K562 (cell line): ENCODE measurements at regions not wholly inside any gene's neighbourhood (a gene's known extent, or its start where the extent isn't known, plus 50 kb on each side); places are given as distances from the start of the nearest gene placed in this dataset.

ENCODE experiments used
- ATAC-seq: fragments of 200-7000 bp; cut with Tn5 transposase; 3 replicates; pipeline ENCODE4 v1.9.1; 2020; ENCODE audit warnings: moderate library complexity
- BruUV-seq: library from RNA; stranded (reverse); fragments of 400-500 nt; replicated peaks from 2 replicates; lab custom pipeline; 2021; lab: Mats Ljungman, UMichigan
- CTCF ChIA-PET: fragments of 300-600 bp; formaldehyde crosslinking; extraction: SDS; loops from one replicate; lab custom pipeline; 2021; ENCODE audit warnings: low intra/inter-chr PET ratio; lab: Yijun Ruan, JAX
- POLR2A ChIA-PET: fragments of 300-600, 350-650 bp; sonication (Branson Sonifier 250); formaldehyde crosslinking; extraction: SDS; loops from one replicate; lab custom pipeline; 2021; ENCODE audit warnings: antibody characterized with exemption, inconsistent platforms; lab: Yijun Ruan, JAX
- DNase-seq, 4 experiments: peaks; one replicate each; pipeline versions ENCODE4 v3.0.0 to v3.0.0-alpha.2; 2011 to 2018; ENCODE audit warnings: low spot score in 3 of 4, mixed read lengths in 3 of 4; ENCODE audit errors: extremely low read depth in 1 of 4
- FAIRE-seq: peaks from 2 replicates; lab custom pipeline; 2011; peaks lifted over from hg19 to GRCh38; lab: Jason Lieb, UNC
- H2AFZ ChIP-seq: 2 replicates; pipeline ENCODE4 v1.6.0; 2011; ENCODE audit warnings: low read depth, low read length, control low read depth, inconsistent platforms
- H3K27ac ChIP-seq: fragments of 200-600 bp; 3 replicates; pipeline ENCODE4 v1.8.0; 2011; ENCODE audit warnings: low read depth, mild to moderate bottlenecking, control low read depth, inconsistent platforms, low read length, moderate library complexity, mixed read lengths; ENCODE audit errors: extremely low read depth
- H3K27me3 ChIP-seq, 2 experiments: fragments of 300-600 bp in 1 of 2; 2 replicates in 1 of 2; 3 replicates in 1 of 2; pipeline versions ENCODE4 v1.6.0 to v1.8.0; 2011; ENCODE audit warnings: inconsistent platforms in 2 of 2, low read length in 2 of 2, mild to moderate bottlenecking in 1 of 2, mixed read lengths in 1 of 2, moderate library complexity in 1 of 2; ENCODE audit not compliant: control insufficient read depth in 2 of 2, insufficient read depth in 2 of 2
- H3K36me3 ChIP-seq: fragments of 300-600 bp; 3 replicates; pipeline ENCODE4 v1.8.0; 2011; ENCODE audit warnings: mild to moderate bottlenecking, low read length, inconsistent platforms; ENCODE audit not compliant: control insufficient read depth, insufficient read depth
- H3K4me1 ChIP-seq, 2 experiments: fragments of 200-600 bp in 1 of 2; replicated peaks in 1 of 2; 2 replicates in 1 of 2; 3 replicates in 1 of 2; pipeline versions ENCODE4 v1.5.1 to v1.8.0; 2011; ENCODE audit warnings: inconsistent platforms in 2 of 2, low read length in 2 of 2, mild to moderate bottlenecking in 1 of 2, mixed read lengths in 1 of 2, moderate library complexity in 1 of 2; ENCODE audit not compliant: control insufficient read depth in 2 of 2, insufficient read depth in 2 of 2
- H3K4me2 ChIP-seq: 2 replicates; pipeline ENCODE4 v1.6.1; 2011; ENCODE audit warnings: low read length, control low read depth, inconsistent platforms, mixed read lengths; ENCODE audit not compliant: insufficient read depth
- H3K4me3 ChIP-seq: fragments of 200-600 bp; sonication (generic), shearing (Covaris generic); 2 replicates; pipeline ENCODE4 v1.5.1; 2016; ENCODE audit warnings: control low read depth, inconsistent platforms
- H3K79me2 ChIP-seq: fragments of 200-600 bp; 3 replicates; pipeline ENCODE4 v1.8.0; 2011; ENCODE audit warnings: low read length, inconsistent platforms; ENCODE audit not compliant: control insufficient read depth, insufficient read depth
- H3K9ac ChIP-seq, 2 experiments: 2 replicates each; pipeline versions ENCODE4 v1.6.0 to v1.6.1; 2011; ENCODE audit warnings: low read depth in 2 of 2, low read length in 2 of 2, control low read depth in 1 of 2, inconsistent platforms in 1 of 2, mild to moderate bottlenecking in 1 of 2, mixed read lengths in 1 of 2; ENCODE audit not compliant: insufficient read depth in 1 of 2
- H3K9me1 ChIP-seq: one replicate; pipeline ENCODE4 v1.6.0; 2011; ENCODE audit warnings: inconsistent platforms, mild to moderate bottlenecking, low read length, moderate library complexity; ENCODE audit not compliant: control insufficient read depth, insufficient read depth
- H3K9me3 ChIP-seq: replicated peaks from 2 replicates; pipeline ENCODE4 v1.5.1; 2011; ENCODE audit warnings: low read depth, low read length, inconsistent platforms; ENCODE audit not compliant: control insufficient read depth, insufficient read depth
- H4K20me1 ChIP-seq: replicated peaks from 2 replicates; pipeline ENCODE4 v1.6.1; 2011; ENCODE audit warnings: low read length, inconsistent platforms, mixed read lengths; ENCODE audit not compliant: control insufficient read depth, insufficient read depth
- CAMTA2 ChIP-seq: fragments of 250-450 bp; sonication (Bioruptor Pico); conservative IDR thresholded peaks from 2 replicates; pipeline ENCODE4 v1.5.1; 2022
- CHCHD3 ChIP-seq: fragments of 250-450 bp; sonication (Bioruptor Pico); IDR thresholded peaks from 2 replicates; pipeline ENCODE4 v2.1.2; 2022; ENCODE audit warnings: mild to moderate bottlenecking
- HDAC1 ChIP-seq, 2 experiments: fragments of 450-650 bp; IDR thresholded peaks; 2 replicates each; pipeline ENCODE4 v1.6.1; 2016 to 2017; ENCODE audit warnings: inconsistent platforms in 1 of 2, mild to moderate bottlenecking in 1 of 2, moderate library complexity in 1 of 2
- MAFG ChIP-seq: fragments of 450-650 bp; conservative IDR thresholded peaks from 2 replicates; pipeline ENCODE4 v1.6.1; 2016; ENCODE audit warnings: missing genetic modification characterization, missing compliant biosample characterization
- NBN ChIP-seq: fragments of 450-650 bp; IDR thresholded peaks from 2 replicates; pipeline ENCODE4 v1.6.1; 2016; ENCODE audit warnings: low read depth, mild to moderate bottlenecking
- NCOR1 ChIP-seq: fragments of 450-650 bp; IDR thresholded peaks from 2 replicates; pipeline ENCODE4 v1.6.1; 2016; ENCODE audit warnings: mild to moderate bottlenecking, moderate library complexity
- SRSF3 ChIP-seq: fragments of 200-400 bp; formaldehyde crosslinking; IDR thresholded peaks from 2 replicates; pipeline ENCODE4 v1.6.1; 2016; ENCODE audit warnings: mild to moderate bottlenecking, low read length, moderate library complexity; ENCODE audit not compliant: insufficient read depth
- U2AF2 ChIP-seq: fragments of 200-400 bp; formaldehyde crosslinking; optimal IDR thresholded peaks from 2 replicates; pipeline ENCODE3; 2017; ENCODE audit warnings: low read depth, mild to moderate bottlenecking, low read length
- ZNF280A ChIP-seq: fragments of 450-650 bp; IDR thresholded peaks from 2 replicates; pipeline ENCODE4 v1.6.1; 2018; ENCODE audit warnings: mild to moderate bottlenecking, low read depth; ENCODE audit not compliant: partially characterized antibody
- ZNF316 ChIP-seq: fragments of 450-650 bp; IDR thresholded peaks from 2 replicates; pipeline ENCODE4 v1.6.1; 2016
- WGBS: fragments of 100-300 bp; shearing (Covaris generic); methylation state at CpG from one replicate; pipeline ENCODE4 v1.1.6; 2016; ENCODE audit warnings: low coverage, mixed read lengths; ENCODE audit not compliant: insufficient coverage; ENCODE audit errors: missing lambda C conversion rate; 5-methylcytosine and 5-hydroxymethylcytosine counted together
- in situ Hi-C: fragments of 300-500 bp; cut with MboI; formaldehyde crosslinking; loops from 4 replicates; pipeline ENCODE4 v1.15.0; 2018; ENCODE audit warnings: inconsistent platforms, mixed read lengths
- intact Hi-C: fragments of 100-400 bp; cut with micrococcal nuclease; formaldehyde crosslinking; loops from 2 replicates; pipeline ENCODE4 v1.14.2; 2022
- TF ChIP-seq, protein P1 (sequence below): fragments of 450-650 bp; IDR thresholded peaks from 2 replicates; pipeline ENCODE4 v1.6.1; 2016; ENCODE audit warnings: missing biosample characterization, missing genetic modification characterization

- Histone ChIP-seq H2AFZ (0 out of 2 replicates have a peak overlapping the region, but pooled peaks have one; percentile 19), H3K4me1 (peaks cover 0 to 2% of the 10 kb centered on the region in 2 experiments; a peak in 2 of 5 replicates), H3K36me3 (no peaks in the 10 kb centered on the region), H3K4me2 (no peak overlapping the region), H3K27me3 (no peaks in the 10 kb centered on the region), H3K79me2 (no peaks in the 10 kb centered on the region), H3K9me3 (no peaks in the 10 kb centered on the region), H3K4me3 (no peak overlapping the region), H4K20me1 (no peaks in the 10 kb centered on the region), H3K27ac (no peak overlapping the region), H3K9me1 (no peaks in the 10 kb centered on the region), H3K9ac (no peak overlapping the region)
- FAIRE-seq: no peak
- ATAC-seq: no peak
- intact Hi-C loops (loop anchor here (5.0 kb wide), 1 partner anchor 209 kb away; no protein-coding TSS in a partner anchor), in situ Hi-C loops (loop anchor here (5.0 to 25.0 kb wide), 2 partner anchors 334 to 474 kb away; no protein-coding TSS in a partner anchor)
- BruUV-seq: no TSS peak
- WGBS: 31% methylated on average over 12 of the region's 13 CpGs
- ChIA-PET CTCF (interaction anchor here (1.2 to 1.9 kb wide), 2 partner anchors 209 to 325 kb away, joined by 3 to 8 read pairs; no protein-coding TSS in a partner anchor), POLR2A (interaction anchor here (1.0 kb wide), 1 partner anchor 161 kb away, joined by 3 read pairs; no protein-coding TSS in a partner anchor)
- DNase-seq: no peak
- TF ChIP-seq, protein P1, sequence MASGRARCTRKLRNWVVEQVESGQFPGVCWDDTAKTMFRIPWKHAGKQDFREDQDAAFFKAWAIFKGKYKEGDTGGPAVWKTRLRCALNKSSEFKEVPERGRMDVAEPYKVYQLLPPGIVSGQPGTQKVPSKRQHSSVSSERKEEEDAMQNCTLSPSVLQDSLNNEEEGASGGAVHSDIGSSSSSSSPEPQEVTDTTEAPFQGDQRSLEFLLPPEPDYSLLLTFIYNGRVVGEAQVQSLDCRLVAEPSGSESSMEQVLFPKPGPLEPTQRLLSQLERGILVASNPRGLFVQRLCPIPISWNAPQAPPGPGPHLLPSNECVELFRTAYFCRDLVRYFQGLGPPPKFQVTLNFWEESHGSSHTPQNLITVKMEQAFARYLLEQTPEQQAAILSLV (tag): no peak
- TF ChIP-seq SRSF3: no peak
- TF ChIP-seq NCOR1: no peak
- no peak for TF ChIP-seq CAMTA2 (CRISPR knock-in tag)
- peak; percentile 70 for TF ChIP-seq MAFG
- no peak for TF ChIP-seq ZNF280A
- TF ChIP-seq U2AF2: no peak
- TF ChIP-seq ZNF316: peak; percentile 88
- no peak for TF ChIP-seq NBN
- no peak for TF ChIP-seq CHCHD3
- no peak for TF ChIP-seq HDAC1 (IDR thresholded peaks at IDR 0.05)
Measured at GRCh38 chr9:87338088-87338989, 159.3 kb upstream of the DAPK1 start.
